Erythroblast (primary cell): ENCODE measurements at regions not wholly inside any gene's neighbourhood (a gene's known extent, or its start where the extent isn't known, plus 50 kb on each side); places are given as distances from the start of the nearest gene placed in this dataset.

Experiments used
- DNase-seq, 2 experiments: peaks; one replicate each; lab custom pipeline; 2025; lab: John Stamatoyannopoulos, UW
- GATA1 ChIP-seq: IDR thresholded peaks from 2 replicates; pipeline ENCODE4 v1.6.1; 2011; ENCODE audit warnings: low read depth, mild to moderate bottlenecking, control low read depth, low read length, moderate library complexity
- POLR2A ChIP-seq: IDR thresholded peaks from 2 replicates; pipeline ENCODE4 v1.6.1; 2011; ENCODE audit warnings: mild to moderate bottlenecking, low read length

- TF ChIP-seq GATA1 (no peak), POLR2A (no peak)
Measured at GRCh38 chr1:21357161-21357560, 66.9 kb upstream of the ECE1 start.

GRCh38 chr1:21355956-21356355 is 65.7 kb upstream of the ECE1 start:
- TF ChIP-seq GATA1 (no peak), POLR2A (no peak)
- no peak for DNase-seq

More at GRCh38 chr1:21357161-21357560, 66.9 kb upstream of the ECE1 start:
- no peak for DNase-seq

- DNase-seq: no peak
- no peak for TF ChIP-seq POLR2A
- TF ChIP-seq GATA1: no peak
Measured at GRCh38 chr1:21352586-21352985, 62.3 kb upstream of the ECE1 start.

DNA sequence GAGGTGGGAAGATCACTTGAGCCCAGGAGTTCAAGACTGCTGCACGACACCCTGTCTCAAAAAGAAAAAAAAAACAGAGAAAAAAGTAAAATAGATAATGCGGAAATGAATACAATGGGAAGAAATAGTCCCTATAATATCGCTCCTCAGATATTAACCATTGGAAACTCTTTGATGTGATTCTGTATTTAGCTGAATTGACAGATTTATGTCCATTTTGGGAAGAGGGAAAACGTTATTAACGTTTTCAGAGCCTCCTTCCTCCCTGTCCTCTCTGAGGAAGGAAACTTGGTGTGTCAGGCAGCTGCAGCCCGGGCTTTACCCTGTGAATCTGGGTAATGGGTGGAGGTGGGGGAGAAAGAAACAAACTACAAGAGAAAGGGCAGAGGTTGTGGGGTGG is 61.6 kb upstream of the ECE1 start:
- TF ChIP-seq GATA1 (no peak), POLR2A (no peak)

GRCh38 chr1:21350202-21350885 is 60.1 kb upstream of the ECE1 start:
- DNase-seq: no peak
- TF ChIP-seq POLR2A: no peak
- no peak for TF ChIP-seq GATA1

More for the DNA sequence above, 61.6 kb upstream of the ECE1 start:
- DNase-seq: no peak

DNA sequence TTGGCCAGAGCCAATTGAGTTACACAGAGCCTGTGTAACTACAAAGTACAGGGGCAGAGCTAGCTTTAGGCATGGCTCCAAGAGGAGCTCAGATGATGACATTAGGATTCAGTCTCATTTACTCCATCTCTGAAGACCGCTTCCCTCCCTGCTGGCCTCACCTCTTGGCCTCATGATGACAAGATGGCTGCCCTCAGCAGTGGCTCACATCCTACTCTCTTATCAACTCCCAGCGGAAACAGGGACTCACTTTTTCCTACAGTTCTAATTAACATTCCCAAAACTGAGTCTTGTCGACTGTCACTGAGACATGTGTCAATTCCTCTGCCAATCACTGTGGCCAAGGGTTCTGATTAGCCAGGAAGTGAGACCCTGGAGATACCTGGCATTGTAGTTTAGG is 59.4 kb upstream of the ECE1 start:
- DNase-seq: no peak
- TF ChIP-seq POLR2A (no peak), GATA1 (no peak)

GRCh38 chr1:21347072-21347581 is 56.9 kb upstream of the ECE1 start:
- no peak for TF ChIP-seq GATA1
- no peak for TF ChIP-seq POLR2A
- DNase-seq: no peak

DNA sequence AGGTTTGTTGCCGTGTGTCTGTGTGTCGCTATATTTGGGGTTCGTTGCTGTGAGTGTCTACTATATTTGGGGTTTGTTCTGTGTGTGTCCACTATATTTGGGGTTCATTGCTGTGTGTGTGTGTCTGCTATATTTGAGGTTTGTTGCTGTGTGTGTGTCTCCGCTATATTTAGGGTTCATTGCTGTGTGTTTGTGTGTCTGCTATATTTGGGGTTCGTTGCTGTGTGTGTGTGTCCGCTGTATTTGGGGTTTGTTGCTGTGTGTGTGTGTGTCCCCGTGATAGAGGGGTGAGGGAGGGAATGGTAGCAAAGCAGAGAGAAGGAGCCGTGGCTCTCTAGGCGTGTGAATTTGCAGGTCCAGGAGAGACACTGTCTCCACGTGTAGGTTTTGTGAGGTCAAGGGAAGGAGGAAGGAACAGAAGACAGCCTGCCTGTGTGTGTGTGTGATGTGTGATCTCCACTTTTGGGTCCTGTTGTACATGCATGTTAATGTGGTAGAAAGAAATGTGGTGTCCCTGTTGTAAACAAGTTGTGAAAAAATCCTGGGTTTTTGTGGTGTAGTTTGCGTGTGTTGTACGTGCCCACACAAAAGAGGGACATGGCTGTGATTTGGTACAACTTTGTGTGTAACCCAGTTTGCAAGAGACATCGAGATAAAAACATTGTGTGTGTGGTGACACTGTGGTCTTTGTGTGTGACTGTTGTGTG is 56.3 kb upstream of the ECE1 start:
- TF ChIP-seq POLR2A (no peak), GATA1 (no peak)
- DNase-seq: no peak

DNA sequence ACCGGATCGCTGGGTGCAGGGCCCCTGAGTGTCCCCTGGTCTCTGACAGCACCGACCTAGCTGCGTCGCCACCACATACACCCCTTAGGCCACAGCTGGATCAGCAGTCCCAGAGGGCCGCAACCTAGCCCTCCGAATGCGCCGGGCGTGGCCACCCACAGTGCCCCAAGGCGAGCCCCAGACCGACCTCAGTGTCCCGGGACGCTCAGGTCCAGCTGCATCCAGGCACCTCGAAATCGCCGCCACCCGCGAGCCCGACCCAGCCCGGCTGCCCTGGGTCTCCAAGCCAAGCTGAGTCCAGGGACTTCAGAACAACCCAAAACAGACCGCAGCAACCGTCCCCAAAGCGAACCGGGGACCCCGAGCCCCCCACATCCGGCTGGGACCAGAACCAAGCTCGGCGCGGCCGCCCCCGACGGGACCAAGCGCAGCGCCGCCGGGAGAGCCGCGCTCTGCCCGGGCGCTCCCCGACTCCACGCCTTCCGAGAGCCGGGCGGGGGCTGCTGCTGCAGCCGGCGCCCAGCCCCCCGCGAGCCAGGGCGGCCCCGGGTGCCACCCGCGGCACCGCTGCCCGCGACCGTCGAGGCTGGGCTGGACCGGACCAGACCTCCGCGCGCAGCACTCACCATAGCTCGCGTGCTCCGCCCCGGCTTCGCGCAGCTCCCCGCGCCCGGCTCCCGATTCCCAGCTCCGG is 54.6 kb upstream of the ECE1 start:
- peak in 1 of 2 experiments; percentile 53 for DNase-seq
- TF ChIP-seq POLR2A (no peak), GATA1 (no peak)

DNA sequence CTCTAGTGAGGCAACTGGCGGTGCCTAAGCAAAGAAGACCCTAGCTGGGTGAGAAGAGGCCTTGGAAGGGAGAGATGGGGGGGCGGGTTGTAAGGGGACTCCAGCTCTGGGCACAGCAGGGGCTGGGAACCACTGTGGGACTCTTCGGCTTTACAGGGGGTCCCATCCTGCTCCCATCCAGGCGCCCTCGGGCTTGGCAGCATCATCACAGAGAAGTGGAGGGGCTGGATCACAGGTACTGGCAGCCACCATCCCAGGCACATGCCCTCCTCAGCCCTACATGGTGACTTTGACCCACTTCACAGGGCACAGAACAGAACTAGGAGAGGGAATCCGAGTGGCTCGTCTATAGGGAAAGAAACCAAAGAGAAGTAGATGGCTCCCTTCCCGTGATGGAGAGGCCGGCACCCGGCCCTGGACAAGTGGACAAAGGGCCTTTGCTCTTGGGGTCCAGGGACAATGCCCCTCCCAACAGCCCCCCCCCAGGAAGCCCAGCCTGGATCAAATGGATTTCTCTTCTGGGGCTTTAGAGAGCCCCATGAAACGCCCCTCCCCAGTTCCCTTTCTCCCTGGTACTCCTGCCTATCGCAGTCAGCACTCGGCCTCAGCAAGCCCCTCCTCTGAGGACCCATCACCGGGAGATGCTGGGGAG is 54.0 kb upstream of the ECE1 start:
- TF ChIP-seq POLR2A: no peak
- TF ChIP-seq GATA1: no peak
- no peak for DNase-seq

- DNase-seq: no peak
- no peak for TF ChIP-seq GATA1
- no peak for TF ChIP-seq POLR2A
Measured at GRCh38 chr1:21342961-21343838, 52.9 kb upstream of the ECE1 start.

DNA sequence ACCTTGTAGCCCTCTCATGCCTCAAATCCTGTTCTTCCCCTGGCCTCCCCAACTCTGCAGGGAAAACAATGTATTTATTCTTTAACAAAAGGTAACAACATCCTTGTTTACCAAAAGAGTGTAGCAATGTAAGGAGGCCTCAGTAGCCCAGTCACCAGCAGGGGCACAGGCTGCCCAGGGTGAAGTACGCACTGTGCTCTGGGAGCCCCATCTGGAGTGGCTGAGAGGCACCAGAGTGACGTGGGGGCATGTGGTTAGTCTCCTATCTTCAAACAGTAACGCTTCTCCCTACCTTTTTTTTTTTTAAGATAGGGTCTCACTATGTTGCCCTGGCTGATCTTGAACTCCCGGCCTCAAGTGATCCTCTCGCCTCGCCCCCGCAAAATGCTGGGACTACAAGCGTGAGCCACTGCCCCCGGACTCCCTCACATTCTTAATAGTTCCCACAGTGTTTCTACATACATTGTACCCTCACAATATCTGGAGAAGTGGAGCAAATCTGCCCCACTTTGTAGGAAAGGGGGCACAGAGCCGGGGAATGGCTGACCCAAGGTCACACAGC is 51.3 kb upstream of the ECE1 start:
- no peak for DNase-seq
- TF ChIP-seq GATA1 (no peak), POLR2A (no peak)
